ENCODE measurements at regions not wholly inside any gene's neighbourhood (a gene's known extent, or its start where the extent isn't known, plus 50 kb on each side); places are given as distances from the start of the nearest gene placed in this dataset.
A peak's percentile ranks its signal among the peaks of the same experiment; 100 is the strongest.
"Not testable (repeated sequence)": the region's sequence is repeated elsewhere in the genome, so short reads cannot be mapped to it uniquely, and the experiment has no call there.

- Mint-ChIP-seq H3K4me3 (ENCODE audit: unreplicated experiment) (no peak overlapping the region), H3K27me3 (ENCODE audit: insufficient read depth, unreplicated experiment) (no peaks in the 10 kb centered on the region), H3K27ac (ENCODE audit: low read depth, unreplicated experiment) (no peak overlapping the region), H3K36me3 (ENCODE audit: insufficient read depth, unreplicated experiment) (peaks cover 6% of the 10 kb centered on the region), H3K4me1 (ENCODE audit: insufficient read depth, unreplicated experiment) (no peaks in the 10 kb centered on the region), H3K9me3 (ENCODE audit: unreplicated experiment) (peaks cover 8% of the 10 kb centered on the region)
- no peak for TF ChIP-seq CTCF (IDR thresholded peaks at IDR 0.05; ENCODE audit: unreplicated experiment)
- BruUV-seq (replicated peaks) = no TSS peak
- ChIA-PET CTCF (interaction anchor here (0.6 kb wide), 1 partner anchor 12 kb away, joined by 3 read pairs; no protein-coding TSS in a partner anchor), POLR2A (no interaction called here)
- intact Hi-C loops (cut with micrococcal nuclease) = no loop called here
- DNase-seq (ENCODE audit: unreplicated experiment) = no peak
Measured at GRCh38 chr13:108084840-108085239, 130.5 kb downstream of the LIG4 start.

- TF ChIP-seq CTCF (IDR thresholded peaks at IDR 0.05; ENCODE audit: unreplicated experiment) = no peak
- peaks cover 6% of the 10 kb centered on the region for H3K36me3 Mint-ChIP-seq (ENCODE audit: insufficient read depth, unreplicated experiment)
- no peaks in the 10 kb centered on the region for H3K4me1 Mint-ChIP-seq (ENCODE audit: insufficient read depth, unreplicated experiment)
- no peak overlapping the region for H3K4me3 Mint-ChIP-seq (ENCODE audit: unreplicated experiment)
- DNase-seq (ENCODE audit: unreplicated experiment) = peak; percentile 16
- intact Hi-C loops (cut with micrococcal nuclease) = no loop called here
- H3K27me3 Mint-ChIP-seq (ENCODE audit: insufficient read depth, unreplicated experiment) = no peaks in the 10 kb centered on the region
- H3K9me3 Mint-ChIP-seq (ENCODE audit: unreplicated experiment) = peaks cover 20% of the 10 kb centered on the region
- H3K27ac Mint-ChIP-seq (ENCODE audit: low read depth, unreplicated experiment) = no peak overlapping the region
- POLR2A ChIA-PET = no interaction called here
- CTCF ChIA-PET = interaction anchor here (0.9 kb wide), 1 partner anchor 10 kb away, joined by 3 read pairs; no protein-coding TSS in a partner anchor
- no TSS peak for BruUV-seq (replicated peaks)
Measured at GRCh38 chr13:108083056-108083455, 132.3 kb downstream of the LIG4 start.

GRCh38 chr13:108082481-108082880, 132.9 kb downstream of the LIG4 start:
- no peak for TF ChIP-seq CTCF (IDR thresholded peaks at IDR 0.05; ENCODE audit: unreplicated experiment)
- H3K27me3 Mint-ChIP-seq (ENCODE audit: insufficient read depth, unreplicated experiment) = no peaks in the 10 kb centered on the region
- ChIA-PET POLR2A (no interaction called here), CTCF (no interaction called here)
- no peak overlapping the region for H3K4me3 Mint-ChIP-seq (ENCODE audit: unreplicated experiment)
- no peak overlapping the region for H3K27ac Mint-ChIP-seq (ENCODE audit: low read depth, unreplicated experiment)
- H3K36me3 Mint-ChIP-seq (ENCODE audit: insufficient read depth, unreplicated experiment) = peaks cover 6% of the 10 kb centered on the region
- no peak for DNase-seq (ENCODE audit: unreplicated experiment)
- BruUV-seq (replicated peaks) = no TSS peak
- intact Hi-C loops (cut with micrococcal nuclease) = no loop called here
- H3K4me1 Mint-ChIP-seq (ENCODE audit: insufficient read depth, unreplicated experiment) = no peaks in the 10 kb centered on the region
- peaks cover 22% of the 10 kb centered on the region for H3K9me3 Mint-ChIP-seq (ENCODE audit: unreplicated experiment)

- ChIA-PET CTCF (interaction anchor here (0.7 kb wide), 1 partner anchor 77 kb away, joined by 3 read pairs; no protein-coding TSS in a partner anchor), POLR2A (no interaction called here)
- H3K4me1 Mint-ChIP-seq (ENCODE audit: insufficient read depth, unreplicated experiment) = no peaks in the 10 kb centered on the region
- intact Hi-C loops (cut with micrococcal nuclease) = no loop called here
- DNase-seq (ENCODE audit: unreplicated experiment) = no peak
- no peaks in the 10 kb centered on the region for H3K27me3 Mint-ChIP-seq (ENCODE audit: insufficient read depth, unreplicated experiment)
- peaks cover 30% of the 10 kb centered on the region for H3K9me3 Mint-ChIP-seq (ENCODE audit: unreplicated experiment)
- BruUV-seq (replicated peaks) = no TSS peak
- H3K4me3 Mint-ChIP-seq (ENCODE audit: unreplicated experiment) = no peak overlapping the region
- TF ChIP-seq CTCF (IDR thresholded peaks at IDR 0.05; ENCODE audit: unreplicated experiment) = no peak
- no peaks in the 10 kb centered on the region for H3K36me3 Mint-ChIP-seq (ENCODE audit: insufficient read depth, unreplicated experiment)
- no peak overlapping the region for H3K27ac Mint-ChIP-seq (ENCODE audit: low read depth, unreplicated experiment)
Measured at GRCh38 chr13:108077284-108077683, 138.1 kb downstream of the LIG4 start.

- H3K4me3 Mint-ChIP-seq (ENCODE audit: unreplicated experiment); intact Hi-C loops (cut with micrococcal nuclease); POLR2A ChIA-PET; H3K27ac Mint-ChIP-seq (ENCODE audit: low read depth, unreplicated experiment); H3K4me1 Mint-ChIP-seq (ENCODE audit: insufficient read depth, unreplicated experiment); BruUV-seq (replicated peaks); H3K27me3 Mint-ChIP-seq (ENCODE audit: insufficient read depth, unreplicated experiment); CTCF ChIA-PET; H3K36me3 Mint-ChIP-seq (ENCODE audit: insufficient read depth, unreplicated experiment); DNase-seq (ENCODE audit: unreplicated experiment): not testable (repeated sequence)
- H3K9me3 Mint-ChIP-seq (ENCODE audit: unreplicated experiment) = peaks cover 43% of the 10 kb centered on the region
Measured at GRCh38 chr13:108074429-108074828, 140.9 kb downstream of the LIG4 start.

All from MCF 10A (cell line).